Eye (tissue), 1 donor: ENCODE measurements at regions not wholly inside any gene's neighbourhood (a gene's known extent, or its start where the extent isn't known, plus 50 kb on each side); places are given as distances from the start of the nearest gene placed in this dataset.
A peak's percentile ranks its signal among the peaks of the same experiment; 100 is the strongest.

Experiments used
- DNase-seq: peaks from one replicate; pipeline ENCODE4 v3.0.0-alpha.2; 2015

DNA sequence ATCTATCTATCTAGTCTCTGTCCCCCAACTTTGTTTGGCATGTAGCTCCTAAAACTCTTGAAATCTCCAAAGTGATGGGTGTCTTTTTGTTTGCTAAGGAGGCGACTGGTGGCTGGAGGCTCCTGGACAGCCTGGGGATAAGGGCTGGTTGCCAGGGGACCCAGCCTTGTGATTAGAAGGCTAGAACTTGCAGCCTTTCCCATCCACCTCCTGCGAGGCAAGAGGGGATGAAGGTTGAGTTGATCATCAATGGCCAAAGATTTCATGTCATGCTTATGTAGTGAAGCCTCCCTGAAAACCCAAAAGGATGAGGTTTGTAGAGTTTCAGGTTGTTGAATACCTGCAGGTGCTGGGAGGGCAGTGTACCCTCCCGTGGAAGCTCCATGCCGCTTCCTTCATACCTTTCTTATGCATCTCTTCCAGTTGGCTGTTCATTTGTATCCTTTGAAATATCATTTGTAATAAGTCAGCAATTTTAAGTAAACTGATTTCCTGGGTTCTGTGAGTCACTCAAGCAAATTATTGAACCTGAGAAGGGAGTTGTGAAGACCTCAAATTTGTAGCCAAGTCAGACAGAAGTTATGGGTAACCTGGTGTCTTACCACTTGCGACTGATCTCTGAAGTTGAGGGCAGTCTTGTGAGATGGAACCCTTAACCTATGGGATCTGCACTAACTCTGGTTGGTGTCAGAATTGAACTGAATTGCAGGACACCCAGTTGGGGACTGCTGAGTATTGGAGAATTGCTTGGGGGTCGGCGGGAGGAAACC lies 202.4 kb downstream of the SEC14L1 start:
- DNase-seq: no peak

DNA sequence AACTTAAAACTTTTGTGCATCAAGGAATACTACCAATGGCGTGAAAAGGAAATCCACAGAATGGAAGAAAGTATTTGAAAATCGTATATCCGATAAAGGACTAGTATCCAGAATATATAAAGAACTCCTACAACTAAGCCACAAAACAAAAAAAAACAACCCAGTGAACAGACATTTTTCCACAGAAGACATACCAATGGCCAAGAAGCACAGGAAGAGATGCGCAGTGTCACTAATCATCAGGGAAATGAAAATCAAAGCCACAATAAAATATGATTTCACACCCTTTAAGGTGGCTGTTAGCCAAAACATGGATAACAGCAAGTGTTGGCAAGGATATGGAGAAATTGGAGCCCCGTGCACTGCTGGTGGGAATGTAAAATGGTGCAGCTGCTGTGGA lies 203.3 kb downstream of the SEC14L1 start:
- no peak for DNase-seq

DNA sequence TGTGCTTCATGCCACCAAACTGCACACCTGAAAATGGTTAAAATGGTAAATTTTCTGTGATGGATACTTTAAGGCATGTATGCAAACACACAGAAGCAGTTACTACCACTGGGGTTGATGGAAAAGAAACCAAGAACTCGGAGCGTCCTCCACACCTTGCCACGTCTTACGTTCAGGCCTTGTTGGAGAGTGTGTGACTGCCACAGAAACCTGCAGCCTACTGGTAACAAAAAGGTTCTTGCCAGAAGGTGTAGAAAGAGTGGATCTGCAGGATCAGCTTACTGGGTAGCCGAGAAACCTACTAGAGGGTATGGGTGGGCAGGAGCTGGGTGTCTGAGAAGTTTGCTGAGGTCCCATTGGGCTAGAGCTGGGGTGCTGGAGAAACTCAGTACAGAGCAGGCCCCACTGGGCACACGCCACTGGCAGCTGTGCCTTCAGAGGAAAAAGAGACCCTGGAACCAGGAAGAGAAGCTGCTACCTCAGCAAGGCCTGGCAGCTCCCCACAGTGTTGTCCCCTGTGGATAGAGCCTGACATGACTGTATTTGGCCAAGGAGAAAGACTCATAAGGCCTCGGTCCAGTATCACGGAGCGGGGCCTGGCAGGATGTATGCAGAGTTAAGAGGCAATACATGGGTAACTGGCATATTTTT lies 204.6 kb downstream of the SEC14L1 start:
- DNase-seq: no peak

DNA sequence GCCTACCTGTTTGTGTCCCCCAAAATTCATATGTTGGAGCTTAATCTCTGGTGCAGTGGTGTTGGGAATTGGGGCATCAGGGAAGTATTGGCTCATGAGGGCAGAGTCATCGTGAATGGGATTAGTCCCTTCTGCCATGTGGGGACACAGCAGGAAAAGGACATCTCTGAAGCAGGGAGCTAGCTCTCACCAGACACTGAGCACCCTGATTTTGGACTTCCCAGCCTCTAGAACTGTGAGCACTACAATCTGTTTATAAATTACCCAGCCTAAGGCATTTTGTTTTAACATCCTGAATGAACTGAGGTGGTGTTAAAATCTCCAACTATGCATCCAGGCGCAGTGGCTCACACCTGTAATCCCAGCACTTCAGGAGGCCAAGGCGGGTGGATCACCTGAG lies 206.0 kb downstream of the SEC14L1 start:
- no peak for DNase-seq

DNA sequence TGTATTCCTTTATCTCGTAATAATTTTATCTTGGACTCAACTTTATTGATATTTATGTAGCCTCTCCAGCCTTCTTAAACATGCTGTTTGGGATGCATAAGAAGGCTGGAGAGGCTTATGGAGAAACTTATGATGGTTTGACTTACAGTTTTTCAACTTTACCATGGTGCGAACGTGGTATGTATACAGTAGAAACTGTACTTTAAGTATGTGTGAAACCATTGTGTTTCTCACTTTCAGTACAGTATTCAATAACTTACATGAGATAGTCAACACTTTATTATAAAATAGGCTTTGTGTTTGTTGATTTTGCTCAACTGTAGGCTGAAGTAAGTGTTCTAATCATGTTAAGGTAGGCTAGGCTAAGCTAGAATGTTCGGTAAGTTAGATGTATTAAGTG lies 206.8 kb downstream of the SEC14L1 start:
- no peak for DNase-seq

DNA sequence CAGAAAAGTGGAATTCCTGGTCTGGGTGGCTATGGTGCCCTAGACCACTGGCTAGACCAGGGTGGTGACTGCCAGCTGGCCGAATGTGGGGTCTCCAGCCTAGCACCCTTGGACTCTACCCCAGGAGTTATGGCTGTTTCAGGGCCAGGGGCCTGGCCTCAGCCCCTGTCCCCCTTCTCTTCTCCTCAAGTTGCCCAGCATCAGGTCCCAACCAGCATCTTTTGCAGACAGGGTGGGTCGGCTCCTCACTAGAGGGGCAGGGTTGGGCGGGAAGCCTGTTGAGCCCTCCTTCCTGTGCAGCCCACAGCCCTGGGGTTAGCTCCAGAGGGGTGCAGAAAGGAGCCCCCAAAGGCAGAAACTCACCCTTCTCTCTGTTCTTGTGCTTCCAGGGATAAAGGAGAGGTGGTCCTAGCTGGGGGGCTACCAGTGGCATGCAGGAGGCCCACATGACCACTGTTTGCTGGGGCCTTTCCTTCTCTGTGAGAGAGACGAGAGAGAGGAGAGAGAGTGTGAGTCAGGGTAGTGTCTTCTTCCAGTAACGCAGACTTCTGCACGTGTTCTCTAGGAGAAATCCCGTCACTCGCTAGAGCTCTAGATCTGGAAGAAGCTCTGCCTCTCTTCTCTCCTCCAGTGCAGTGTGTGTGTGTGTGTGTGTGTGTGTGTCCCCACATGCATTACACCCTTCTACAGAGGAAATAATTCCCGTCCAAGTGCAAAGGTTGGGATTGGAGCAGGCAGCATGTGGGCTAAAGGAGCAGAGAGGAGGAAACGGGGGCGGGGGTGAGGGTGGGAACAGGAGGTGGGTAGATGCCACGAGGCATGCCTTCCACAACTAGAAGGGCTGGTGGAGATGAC lies 209.4 kb downstream of the SEC14L1 start:
- DNase-seq: peak; percentile 49

DNA sequence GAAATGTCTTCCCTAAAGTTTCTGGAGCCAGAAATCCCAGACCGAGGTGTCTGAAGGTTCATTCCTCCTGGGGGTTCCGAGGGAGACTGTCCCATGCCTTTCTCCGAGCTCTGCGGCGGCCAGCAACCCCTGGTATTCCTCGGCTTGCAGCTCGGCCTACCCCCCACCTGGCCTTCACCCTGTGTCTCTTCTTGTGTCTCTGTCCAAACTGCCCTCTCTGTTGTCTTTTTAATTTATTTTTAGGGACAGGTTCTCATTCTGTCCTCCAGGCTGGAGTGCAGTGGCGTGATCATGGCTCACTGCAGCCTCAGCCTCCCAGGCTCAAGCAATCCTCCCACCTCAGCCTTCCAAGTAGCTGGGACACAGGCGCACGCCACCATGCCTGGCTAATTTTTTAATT lies 211.7 kb downstream of the SEC14L1 start:
- DNase-seq: no peak

DNA sequence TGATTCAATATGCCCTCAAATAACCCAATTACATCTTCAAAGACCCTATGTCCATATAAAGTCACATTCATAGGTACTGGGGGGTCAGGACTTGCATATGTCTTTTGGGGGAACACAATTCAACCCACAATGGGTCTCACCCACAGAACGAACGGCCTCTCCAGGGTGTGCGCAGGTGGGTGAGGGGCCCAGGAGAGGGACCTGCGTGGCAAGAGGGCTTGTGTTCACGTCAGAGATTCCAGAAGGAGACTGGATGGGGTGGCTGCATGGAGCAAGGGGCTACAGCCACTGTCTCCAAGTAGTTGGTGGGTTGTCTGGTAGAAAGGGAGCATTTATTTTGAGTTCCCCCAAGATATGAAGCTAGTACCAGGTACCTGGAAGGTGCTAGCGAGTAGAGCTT lies 212.2 kb downstream of the SEC14L1 start:
- DNase-seq: no peak

DNA sequence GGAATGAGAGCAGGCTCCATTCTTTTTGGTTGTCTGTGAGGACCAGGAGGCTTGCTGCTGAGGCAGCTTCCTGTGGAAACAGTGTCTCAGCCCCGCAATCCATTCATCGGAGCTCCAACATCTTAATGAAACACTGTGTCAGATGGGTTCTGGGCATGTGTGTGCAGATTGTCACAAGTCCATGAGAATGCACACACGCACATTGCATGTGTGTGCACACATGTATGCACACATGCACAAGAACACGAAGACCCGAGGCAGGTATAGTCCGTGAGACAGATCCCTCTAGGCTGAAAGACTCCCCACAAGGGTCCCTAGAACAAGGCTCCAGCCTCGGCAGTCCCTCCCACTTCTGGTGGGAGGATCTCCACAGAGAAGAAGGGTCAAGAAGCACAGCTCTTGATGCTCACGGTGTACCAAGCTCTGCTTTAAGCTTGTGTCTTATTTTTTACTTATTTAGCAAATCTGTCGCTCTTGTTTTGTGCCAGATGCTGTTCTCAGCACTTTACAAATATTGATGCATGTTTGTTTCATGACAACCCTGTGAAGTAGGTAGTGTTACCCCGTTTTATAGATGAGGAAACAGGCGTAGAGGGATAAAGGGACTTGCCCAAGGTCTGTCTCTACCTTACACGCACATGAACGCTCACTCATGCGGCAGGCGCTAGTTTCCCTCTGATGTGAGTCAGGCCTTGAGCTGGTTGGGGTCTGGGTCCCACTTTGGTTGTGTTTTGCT lies 213.1 kb downstream of the SEC14L1 start:
- no peak for DNase-seq

DNA sequence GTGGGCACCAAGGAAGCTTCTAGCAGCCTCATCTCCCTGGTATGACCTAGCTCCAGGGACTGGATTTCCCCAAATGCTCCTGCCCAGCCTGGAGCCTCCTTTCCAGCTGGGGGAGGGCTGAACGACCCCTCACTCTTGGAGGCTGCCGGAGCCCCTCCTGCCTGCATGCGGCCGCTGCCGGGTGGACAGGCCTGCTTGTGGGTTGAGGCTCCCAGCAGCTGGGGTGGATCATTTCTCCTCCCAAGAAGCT lies 213.6 kb downstream of the SEC14L1 start:
- DNase-seq: no peak

DNA sequence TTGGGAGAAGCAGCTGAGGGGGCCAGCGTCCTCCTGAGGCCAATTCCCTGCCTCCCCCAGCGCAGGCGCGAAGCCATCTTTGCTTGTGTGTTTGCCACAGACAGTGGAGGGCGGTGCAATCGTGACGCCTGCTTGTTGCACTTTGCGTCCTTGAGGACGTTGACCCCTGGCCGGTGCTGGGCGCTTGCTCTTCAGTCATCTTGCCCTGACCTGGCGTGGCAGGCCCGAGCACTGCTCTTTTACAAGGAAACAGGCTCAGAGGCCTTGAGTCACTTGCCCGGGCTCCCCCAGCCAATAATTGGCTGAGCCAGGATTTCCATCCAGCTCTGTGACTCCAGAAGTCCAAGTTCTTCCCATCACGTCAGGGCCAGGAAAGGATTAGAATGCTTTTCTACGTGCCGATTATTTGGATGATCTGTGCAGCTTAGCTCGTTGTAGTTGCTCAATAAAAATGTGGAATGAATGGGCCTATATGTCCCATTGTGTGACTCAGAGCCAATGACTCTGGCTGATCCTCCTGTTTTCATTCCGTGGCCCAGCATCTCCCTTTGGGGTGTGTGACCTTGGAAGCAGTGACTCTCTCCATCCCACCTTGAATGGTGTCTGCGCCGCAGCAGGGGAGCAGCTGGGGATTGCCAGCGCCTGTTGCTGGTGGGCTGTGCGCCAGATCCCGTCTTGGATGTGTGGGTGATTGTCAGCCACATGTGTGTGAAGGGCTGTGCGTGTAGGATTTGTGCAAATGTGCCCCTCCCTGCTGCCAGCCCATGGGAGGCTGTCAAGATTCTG lies 214.1 kb downstream of the SEC14L1 start:
- DNase-seq: no peak

DNA sequence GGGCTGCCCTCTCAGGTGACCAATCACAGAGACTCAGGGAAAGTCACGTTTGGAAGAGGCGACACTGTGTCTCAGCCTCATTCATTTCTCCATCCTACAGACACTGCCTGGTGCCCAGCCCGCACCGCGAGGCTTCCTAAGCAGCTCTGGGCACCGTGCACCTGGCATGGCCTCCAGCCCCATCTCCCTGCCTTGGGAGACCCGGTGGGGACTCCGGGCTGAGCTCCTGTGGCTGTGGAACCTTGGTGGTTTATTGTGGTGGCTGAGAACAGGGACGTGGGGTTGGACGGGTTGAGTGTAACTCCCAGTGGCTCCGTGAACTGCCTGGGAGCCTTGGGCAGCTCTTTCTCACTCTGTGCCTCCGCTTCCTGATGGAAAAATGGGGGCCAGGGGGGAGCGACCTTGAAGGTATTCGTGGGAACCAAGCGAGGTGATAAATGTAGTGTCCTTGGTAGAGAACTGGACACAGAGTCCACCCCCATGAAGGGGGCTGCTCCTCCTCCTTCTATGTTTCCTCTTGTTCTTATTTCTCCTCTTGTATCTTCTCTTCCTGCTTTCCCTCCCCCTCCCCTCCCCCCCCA lies 215.4 kb downstream of the SEC14L1 start:
- DNase-seq: no peak

DNA sequence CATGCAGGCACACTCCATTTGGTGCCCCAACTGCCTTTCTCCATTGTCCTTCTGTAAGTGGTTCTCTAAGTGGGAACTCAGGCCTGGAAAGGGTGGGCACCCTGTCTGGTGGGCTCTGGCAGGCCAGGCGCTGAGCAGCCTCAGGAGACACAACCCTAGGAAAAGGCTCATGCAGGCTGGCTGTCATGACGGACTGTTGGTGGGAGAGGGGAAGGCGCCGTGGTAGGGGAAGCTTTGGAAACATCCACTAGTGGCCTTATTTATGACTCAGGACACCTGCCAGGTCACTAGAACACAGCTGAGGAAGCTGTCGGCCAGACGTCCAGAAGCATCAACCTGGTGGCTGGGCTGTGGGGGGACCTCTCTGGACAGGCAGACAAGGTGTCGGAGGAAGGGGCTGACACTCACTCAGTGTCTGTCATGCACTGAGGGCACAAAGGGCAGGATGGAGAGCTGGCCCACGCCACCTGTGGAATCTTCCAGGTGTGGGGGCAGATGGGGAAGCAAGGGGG lies 216.0 kb downstream of the SEC14L1 start:
- peak; percentile 47 for DNase-seq

DNA sequence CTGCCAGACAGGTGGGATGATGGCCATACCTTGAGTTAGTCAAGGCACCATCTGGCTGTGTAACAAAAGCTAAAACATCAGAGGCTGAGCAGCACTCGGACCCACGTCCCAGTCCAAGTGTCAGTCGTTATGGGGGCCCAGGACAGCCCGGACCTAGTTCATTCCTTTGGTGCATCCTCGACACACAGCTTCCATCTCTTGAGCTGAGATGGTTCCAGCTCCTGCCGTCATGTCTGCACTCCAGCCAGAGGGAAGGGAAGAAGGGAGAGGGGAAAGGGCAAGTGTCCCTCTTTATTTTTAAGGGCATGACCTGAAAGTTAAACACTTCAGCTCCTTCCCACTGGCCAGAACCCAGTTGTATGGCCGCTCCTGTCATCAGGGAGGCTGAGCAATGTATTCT lies 218.0 kb downstream of the SEC14L1 start:
- DNase-seq: no peak

DNA sequence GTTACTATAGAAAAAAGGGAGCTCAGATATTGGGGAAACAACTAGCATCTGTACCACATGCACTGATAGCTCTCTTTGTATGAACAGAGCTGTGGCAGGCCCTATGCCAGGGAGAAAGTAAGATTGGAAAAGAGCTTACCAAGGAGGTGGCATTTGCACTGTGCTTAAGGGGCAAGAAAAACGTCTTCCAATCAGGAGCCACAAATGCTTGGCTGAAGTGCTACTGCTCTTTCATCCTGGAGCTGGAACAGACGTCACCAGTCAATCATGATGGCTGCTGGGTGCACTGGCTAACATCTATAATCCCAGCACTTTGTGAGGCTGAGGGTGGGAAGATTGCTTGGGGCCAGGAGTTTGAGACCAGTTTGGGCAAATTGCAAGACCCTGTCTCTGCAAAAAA lies 218.5 kb downstream of the SEC14L1 start:
- no peak for DNase-seq

DNA sequence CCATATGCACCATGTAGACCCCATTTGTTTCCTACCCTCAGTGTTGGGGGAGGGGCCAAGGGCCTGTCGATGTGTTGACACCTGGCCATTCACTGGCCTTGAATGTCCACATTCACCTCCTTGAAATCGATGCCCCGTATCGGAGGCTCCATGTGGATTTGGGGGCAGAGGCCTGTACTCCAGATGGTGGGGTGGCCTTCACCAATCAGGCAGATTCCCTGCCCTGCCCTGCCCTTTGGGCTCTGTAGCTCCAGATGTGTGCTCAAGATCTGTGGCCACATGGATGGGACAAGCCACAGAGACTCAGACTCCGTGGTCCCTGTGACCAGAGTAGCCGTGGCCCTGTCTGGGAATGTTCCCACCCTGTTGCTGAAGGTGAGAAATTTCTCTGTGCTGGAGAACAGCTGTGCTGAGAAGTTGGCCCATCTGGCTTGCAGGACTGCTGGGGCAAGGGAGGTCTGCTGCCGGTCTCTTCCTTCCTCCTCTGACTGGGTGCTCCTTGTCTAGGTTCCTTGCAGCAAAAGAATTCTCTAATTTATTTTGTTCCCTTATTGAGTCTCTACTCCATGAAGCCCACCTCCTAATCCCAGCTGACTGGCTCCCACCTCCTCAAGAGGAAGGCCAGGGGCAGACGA lies 221.3 kb downstream of the SEC14L1 start:
- no peak for DNase-seq

DNA sequence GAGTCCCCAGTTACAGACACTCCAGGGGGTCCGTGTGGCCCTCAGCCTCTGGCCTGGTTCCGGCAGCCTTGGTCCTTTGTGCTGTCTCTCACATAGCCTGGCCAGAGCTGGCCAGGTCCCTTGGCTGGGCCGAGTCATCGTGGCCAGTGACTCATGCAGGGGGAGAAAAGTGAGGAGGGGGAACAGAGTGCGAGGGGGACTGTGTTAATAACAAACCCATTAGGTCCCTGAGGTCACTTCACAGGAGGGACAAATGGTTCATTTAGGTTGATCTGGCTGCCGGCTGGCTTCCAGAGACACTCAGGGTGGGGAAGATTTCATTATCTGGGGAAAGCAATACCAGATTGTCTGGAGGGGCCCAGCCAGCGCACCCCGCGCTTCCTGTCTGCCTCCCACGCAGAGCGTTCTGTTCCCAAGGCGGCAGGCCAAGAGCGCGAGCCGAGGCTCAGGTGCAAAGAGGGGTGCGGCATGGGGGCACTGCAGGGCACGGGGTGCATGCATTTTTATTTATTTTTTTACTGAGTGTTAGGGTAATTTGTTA lies 223.1 kb downstream of the SEC14L1 start:
- no peak for DNase-seq

DNA sequence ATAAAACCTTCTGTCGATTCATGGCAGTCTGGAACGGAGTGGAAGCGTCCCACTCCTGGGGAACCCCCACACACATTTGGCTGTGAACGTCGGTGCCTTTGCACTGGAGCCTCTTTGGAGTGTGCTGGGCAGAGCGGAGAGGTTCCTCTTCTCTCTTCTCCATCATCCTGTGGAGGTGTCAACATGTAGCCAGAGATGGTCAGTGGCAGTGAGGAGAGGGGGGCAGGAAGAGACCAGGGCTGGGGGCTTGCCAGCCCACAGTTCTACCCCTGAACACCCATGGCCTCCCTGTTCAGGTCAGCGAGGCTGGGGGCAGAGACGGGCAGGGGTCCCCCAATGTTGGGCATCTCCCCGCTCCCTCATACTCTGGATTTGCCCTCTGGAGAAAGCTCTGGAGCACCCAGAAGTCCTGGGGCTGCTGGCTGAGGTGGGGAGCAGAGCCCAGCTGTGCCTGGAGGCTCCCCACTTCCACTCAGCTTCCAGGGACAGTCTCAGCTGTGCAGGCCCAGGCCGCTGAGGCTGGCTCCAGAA lies 223.7 kb downstream of the SEC14L1 start:
- DNase-seq: peak; percentile 0

DNA sequence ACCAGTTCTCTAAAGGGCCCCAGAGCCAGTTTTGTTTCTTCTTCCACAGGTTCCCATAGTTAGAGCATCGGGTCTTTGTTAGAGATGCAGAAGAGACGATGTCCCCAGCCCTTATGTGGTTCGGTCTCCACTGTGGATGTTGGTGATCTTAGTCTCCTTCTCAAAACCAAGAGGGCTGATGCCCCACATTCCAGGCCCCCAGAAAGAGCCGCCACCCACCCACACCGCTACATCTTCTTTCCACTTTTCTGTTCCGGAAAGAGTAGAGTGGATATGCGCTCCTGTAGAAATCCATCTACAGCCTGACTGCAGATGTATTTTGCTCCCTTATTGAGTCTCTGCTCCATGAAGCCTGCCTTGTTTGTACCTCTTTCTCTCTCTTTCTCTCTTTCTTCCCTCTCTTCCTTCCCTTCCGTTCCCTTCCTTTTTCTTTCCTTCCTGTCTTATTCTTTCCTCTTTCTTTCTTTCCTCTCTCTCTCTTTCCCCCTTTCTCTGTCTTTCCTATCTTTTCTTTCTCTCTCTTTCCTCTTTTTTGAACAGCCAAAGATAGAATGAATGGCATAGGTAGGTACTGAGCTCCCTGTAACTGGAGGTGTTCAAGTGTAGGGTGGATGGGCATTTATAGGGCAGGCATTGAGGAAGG lies 224.3 kb downstream of the SEC14L1 start:
- peak; percentile 1 for DNase-seq

DNA sequence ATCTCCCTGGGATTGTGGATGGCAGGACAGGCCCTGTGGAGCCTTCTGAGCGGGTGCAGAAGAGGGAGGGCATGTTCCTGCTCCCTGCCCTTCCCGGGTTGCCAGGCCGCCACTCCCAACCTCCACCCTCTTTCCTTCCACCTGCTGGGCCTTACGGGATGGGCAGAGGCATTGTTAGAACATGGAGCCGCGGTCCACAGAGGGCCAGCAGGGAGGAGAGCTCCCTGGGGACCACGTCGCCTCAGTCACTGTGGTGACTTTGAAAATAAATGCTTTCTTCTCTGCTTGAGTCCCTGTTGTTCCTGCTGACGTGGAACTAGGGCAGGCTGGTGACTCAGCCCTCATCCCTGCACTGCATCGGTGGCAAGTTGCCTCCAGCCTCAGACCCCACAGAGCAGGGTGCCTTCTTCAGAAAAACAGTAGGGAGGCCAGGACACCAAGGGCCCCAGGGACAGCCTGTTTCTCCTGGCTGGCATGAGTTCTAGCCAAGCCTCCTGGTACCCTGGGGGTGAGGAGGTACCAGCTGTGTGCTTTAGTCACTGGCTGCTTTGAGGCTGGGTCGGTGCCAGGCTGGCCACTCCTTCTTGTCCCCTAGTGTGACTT lies 224.9 kb downstream of the SEC14L1 start:
- DNase-seq: peak; percentile 29
